ENCODE measurements at regions not wholly inside any gene's neighbourhood (a gene's known extent, or its start where the extent isn't known, plus 50 kb on each side); places are given as distances from the start of the nearest gene placed in this dataset.

DNA sequence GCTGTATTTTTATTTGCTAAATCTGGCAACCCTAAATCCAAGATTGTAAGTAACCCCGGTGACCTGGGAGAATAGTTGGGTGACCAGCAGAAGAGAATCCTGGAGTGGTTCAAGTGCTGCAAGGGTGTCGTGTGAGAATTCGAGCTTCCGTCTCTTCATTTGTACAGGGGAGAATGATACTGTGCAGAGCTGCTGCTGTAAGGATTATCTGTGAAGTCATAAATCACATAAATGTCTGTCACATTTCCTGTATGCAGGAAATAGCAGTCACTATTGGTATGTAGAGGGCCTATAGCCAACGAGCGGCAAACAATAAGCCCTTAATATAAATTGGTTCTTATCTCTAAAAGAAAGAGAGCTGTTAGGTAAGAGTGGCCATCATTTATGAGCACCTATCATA is 90.7 kb downstream of the ATP1A1 start:
- TF ChIP-seq, protein P1, sequence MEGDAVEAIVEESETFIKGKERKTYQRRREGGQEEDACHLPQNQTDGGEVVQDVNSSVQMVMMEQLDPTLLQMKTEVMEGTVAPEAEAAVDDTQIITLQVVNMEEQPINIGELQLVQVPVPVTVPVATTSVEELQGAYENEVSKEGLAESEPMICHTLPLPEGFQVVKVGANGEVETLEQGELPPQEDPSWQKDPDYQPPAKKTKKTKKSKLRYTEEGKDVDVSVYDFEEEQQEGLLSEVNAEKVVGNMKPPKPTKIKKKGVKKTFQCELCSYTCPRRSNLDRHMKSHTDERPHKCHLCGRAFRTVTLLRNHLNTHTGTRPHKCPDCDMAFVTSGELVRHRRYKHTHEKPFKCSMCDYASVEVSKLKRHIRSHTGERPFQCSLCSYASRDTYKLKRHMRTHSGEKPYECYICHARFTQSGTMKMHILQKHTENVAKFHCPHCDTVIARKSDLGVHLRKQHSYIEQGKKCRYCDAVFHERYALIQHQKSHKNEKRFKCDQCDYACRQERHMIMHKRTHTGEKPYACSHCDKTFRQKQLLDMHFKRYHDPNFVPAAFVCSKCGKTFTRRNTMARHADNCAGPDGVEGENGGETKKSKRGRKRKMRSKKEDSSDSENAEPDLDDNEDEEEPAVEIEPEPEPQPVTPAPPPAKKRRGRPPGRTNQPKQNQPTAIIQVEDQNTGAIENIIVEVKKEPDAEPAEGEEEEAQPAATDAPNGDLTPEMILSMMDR (IDR thresholded peaks at IDR 0.05), result no peak
- TF ChIP-seq EZH2 (IDR thresholded peaks at IDR 0.05; ENCODE audit: borderline replicate concordance, insufficient read depth, low read depth, low read length, poor library complexity, severe bottlenecking), result no peak
- no peak for DNase-seq
- Histone ChIP-seq H3K4me1 (ENCODE audit: control insufficient read depth in 2 of 2, insufficient read depth in 2 of 2, low read length in 2 of 2) (no peaks in the 10 kb centered on the region), H3K79me2 (ENCODE audit: control insufficient read depth, insufficient read depth, low read length) (no peaks in the 10 kb centered on the region), H3K9me3 (ENCODE audit: control extremely low read depth in 1 of 3, control insufficient read depth in 2 of 3, insufficient read depth in 1 of 3, low read length in 2 of 3) (no peaks in the 10 kb centered on the region), H3K36me3 (replicated peaks in 1 of 2; ENCODE audit: control extremely low read depth in 1 of 2, control insufficient read depth in 1 of 2, extremely low read depth in 1 of 2, insufficient read depth in 2 of 2, low read length in 1 of 2) (no peaks in the 10 kb centered on the region), H3K27me3 (replicated peaks in 1 of 4; ENCODE audit: control extremely low read depth in 1 of 4, control insufficient read depth in 3 of 4, insufficient read depth in 4 of 4, low read length in 3 of 4) (peaks cover 0 to 4% (median 1%) of the 10 kb centered on the region in 4 experiments), H3K4me2 (replicated peaks; ENCODE audit: low read depth, low read length, poor library complexity, severe bottlenecking) (no peak overlapping the region), H4K20me1 (ENCODE audit: control insufficient read depth, insufficient read depth, low read length, poor library complexity, severe bottlenecking) (no peaks in the 10 kb centered on the region), H3K4me3 (ENCODE audit: control extremely low read depth in 1 of 5, extremely low read depth in 1 of 5, insufficient read depth in 1 of 5, low read depth in 2 of 5, low read length in 4 of 5) (no peak overlapping the region), H3K27ac (ENCODE audit: low read length in 2 of 2) (no peak overlapping the region), H3K9ac (ENCODE audit: low read length) (no peak overlapping the region), H2AFZ (ENCODE audit: insufficient read depth, low read depth, low read length, poor library complexity, severe bottlenecking) (no peak overlapping the region)
- 100% methylated on average over 4 of the region's 6 CpGs for WGBS (ENCODE audit: insufficient coverage)
- intact Hi-C loops (cut with micrococcal nuclease), result no loop called here
- Mint-ChIP-seq H3K4me1 (no peaks in the 10 kb centered on the region), H3K27ac (no peak overlapping the region), H3K27me3 (peaks cover 14% of the 10 kb centered on the region), H3K9me3 (ENCODE audit: insufficient read depth) (no peaks in the 10 kb centered on the region), H3K4me3 (no peak overlapping the region)
- ChIA-PET POLR2A (no interaction called here), CTCF (no interaction called here)
- no peak for ATAC-seq (ENCODE audit: low read depth)

Measured in B cell (primary cell).